ENCODE measurements at regions not wholly inside any gene's neighbourhood (a gene's known extent, or its start where the extent isn't known, plus 50 kb on each side); places are given as distances from the start of the nearest gene placed in this dataset.
"Not testable (repeated sequence)": the region's sequence is repeated elsewhere in the genome, so short reads cannot be mapped to it uniquely, and the experiment has no call there.

DNA sequence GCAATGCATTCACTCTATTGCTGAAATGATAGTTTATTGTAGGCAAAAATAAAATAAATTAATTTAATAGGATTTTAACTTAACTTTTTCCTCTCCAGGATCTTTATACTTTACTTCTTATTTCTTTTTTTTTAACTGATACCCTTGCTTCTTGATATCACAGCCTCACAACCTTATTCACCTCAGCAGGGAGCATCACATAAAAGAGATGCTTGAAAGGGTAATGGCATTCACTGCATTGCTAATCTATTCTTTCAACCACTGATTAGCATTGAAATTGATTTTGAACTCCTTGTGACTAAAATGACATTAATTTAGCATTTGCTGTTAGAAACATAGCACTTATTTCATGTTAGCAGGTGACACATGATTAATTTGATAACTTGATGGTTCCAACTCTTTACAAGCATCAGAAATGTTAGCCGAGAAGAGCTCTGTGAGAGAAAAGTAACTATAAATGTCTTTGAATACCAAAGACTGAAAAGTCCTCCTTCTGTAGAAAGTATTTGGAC is 689.5 kb upstream of the MGAT4C start:
- no peak for DNase-seq (ENCODE audit: low spot score)

GRCh38 chr12:86944197-86944819 is 688.1 kb upstream of the MGAT4C start:
- DNase-seq (ENCODE audit: low spot score), result not testable (repeated sequence)

DNA sequence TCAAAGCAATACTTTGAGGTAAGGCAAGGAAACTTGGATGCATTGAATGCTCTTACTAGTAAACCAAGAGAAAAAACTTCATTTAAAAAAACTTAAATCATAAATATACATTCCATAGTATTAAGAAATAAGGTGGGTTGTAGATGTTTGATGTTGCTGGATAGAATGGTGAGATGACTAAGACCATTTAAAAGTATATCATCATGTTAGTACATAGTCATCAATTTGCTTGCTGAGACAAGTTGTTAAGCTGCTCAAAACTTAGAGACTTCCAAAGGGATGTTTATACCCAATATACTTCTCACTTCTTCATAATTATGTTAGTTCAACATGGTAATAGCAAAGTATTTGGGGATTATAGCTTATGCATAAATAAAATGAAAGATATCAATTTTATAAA is 675.5 kb upstream of the MGAT4C start:
- DNase-seq (ENCODE audit: low spot score), result no peak

DNA sequence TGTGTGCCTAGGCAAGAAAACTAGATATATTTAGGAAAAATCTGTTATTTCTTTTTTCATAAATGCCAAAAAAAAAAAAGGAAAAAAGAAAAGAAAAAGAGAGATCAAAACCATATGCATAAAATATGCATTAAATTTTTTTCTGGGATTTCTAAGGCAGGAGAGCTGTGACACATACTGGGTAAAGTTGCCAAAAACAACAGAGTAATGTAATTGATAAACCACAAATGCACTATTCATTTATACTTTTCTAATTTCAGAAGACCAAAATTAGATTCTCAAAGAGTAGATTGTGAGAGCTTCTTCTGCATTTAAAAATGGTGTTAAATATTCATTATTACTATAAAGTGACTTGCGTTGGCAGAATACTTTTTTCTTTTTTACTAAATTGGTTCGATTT is 673.8 kb upstream of the MGAT4C start:
- DNase-seq (ENCODE audit: low spot score), result no peak

DNA sequence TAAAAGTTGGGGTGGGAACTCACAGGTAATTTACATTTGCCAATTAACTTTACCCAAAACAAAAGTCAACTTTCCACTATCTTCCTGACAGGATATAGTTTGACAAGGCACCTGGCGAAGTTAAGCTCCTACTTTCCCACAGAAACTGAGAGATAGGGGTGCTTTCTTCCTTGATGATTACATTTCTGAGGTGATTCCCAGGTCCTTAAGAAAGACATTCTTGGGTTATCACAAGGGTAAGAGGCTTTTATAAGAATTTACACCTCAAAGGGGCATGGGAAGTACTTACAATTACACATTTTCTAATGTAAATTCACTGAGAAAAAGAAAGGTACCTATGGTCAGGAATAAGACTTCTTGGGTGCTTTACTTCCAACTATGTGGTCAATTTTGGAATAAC is 660.9 kb upstream of the MGAT4C start:
- DNase-seq (ENCODE audit: low spot score), result no peak

DNA sequence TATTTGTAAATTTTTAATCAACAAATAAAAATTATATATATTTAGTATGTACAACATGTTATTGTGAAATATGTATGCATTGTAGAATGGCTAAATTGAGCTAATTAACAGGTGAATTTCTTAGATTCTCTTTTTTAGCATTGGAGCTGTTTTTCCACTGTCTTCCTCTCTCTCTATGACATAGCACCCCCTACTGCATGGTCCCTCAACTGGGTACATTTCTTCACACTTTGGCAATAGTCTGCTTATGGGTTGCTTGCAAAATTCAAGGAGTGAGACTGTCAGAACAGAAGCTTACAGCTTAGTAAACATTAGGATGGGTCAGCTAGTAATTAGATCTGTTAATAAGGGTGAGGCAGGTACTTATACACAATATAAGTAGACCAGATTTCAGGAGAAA is 658.5 kb upstream of the MGAT4C start:
- DNase-seq (ENCODE audit: low spot score), result no peak

GRCh38 chr12:86911973-86912372 is 655.8 kb upstream of the MGAT4C start:
- no peak for DNase-seq (ENCODE audit: low spot score)

DNA sequence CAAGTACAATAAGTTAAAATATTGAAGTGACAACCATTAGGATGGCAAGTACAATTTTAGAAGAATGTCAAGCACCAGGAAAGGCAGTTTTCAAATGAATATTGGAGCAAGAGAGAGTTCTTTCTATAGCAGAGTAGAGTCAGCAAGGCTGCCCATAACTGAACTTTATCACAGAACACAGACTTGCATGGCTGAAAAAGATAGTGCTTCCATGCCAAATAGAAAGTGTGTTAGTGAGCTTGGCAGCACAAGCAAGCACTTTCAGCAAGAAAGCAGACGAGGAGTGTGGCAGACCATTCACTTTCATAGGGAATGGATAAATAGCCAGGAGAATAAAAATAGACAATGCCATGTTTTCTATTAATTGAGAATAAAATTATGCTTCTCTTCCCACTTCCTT is 647.0 kb upstream of the MGAT4C start:
- DNase-seq (ENCODE audit: low spot score), result no peak

DNA sequence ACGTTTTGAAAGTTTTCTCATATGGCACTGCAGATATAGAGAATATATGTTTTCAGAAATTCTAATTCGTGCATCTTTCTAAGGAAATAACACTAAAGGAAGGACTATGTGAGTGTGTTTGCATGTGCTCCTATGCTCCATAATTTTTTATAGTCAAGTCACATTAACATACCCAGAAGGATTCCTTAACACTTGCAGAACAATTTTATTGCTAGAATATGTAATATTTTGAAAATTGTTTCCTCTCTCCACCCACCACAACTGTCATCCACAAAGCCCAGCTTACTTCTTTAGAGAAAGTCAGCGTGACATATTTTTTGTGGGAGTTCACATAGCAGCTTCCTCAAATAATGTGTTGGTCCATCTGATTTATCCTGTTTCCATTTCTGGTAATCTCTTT is 604.6 kb upstream of the MGAT4C start:
- DNase-seq (ENCODE audit: low spot score), result no peak

DNA sequence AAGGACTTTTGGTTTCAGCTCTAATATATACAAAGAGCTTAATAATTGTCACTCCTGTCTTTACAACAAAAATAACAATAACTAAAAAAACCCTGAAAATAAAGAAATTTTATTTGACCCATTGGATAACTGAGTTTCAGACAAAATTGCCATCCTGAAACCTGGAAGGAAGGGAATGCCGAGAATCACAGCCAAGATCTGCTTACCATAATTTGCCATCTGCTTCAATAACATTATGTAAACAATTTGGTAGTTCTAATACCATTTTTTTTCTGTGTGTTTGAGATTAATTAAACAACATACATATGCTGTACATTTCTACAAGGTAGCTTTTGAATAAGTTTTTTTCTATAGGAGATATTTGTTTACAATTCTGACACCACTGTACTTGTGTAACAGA is 596.3 kb upstream of the MGAT4C start:
- DNase-seq (ENCODE audit: low spot score), result no peak

- no peak for DNase-seq (ENCODE audit: low spot score)
These were observed 582.5 kb upstream of the MGAT4C start for GRCh38 chr12:86838711-86839110.

GRCh38 chr12:86838260-86838659 is 582.1 kb upstream of the MGAT4C start:
- DNase-seq (ENCODE audit: low spot score), result no peak

DNA sequence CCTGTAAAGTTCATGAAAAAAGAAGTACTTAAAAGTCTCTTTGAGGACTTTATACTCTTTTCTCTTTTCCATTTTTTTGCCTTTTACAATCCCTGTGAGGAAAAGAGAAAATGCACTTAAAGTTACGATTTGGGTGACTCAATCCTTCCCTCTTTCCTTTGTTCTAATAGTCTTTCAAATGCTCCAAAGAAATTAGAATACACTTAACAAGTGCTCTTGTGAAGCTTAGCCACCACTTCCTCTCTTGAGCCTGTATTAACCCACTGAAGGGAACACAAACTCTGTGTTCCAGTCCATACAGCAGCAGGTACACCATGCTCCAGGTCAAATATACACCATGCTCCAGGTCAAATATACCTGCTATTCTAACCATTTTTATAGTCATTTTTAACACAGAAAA is 581.1 kb upstream of the MGAT4C start:
- no peak for DNase-seq (ENCODE audit: low spot score)

DNA sequence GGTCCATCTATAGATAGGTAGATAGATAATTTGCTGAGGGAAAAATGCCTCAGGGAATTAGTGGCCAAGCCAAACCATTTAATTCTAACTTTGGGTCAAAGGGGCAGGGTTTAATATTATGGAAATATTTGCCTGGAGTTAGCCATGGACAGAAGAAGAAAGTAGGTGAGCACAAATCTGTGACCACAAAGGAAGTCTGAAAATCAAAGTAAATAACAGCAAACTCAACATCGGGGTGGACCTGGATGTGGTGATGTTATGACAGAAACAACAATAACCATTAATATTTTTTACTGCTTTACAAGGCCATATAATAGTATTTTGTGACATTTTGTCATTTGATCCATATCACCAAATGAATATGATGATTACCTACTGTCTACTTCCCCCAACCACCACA is 578.0 kb upstream of the MGAT4C start:
- no peak for DNase-seq (ENCODE audit: low spot score)

DNA sequence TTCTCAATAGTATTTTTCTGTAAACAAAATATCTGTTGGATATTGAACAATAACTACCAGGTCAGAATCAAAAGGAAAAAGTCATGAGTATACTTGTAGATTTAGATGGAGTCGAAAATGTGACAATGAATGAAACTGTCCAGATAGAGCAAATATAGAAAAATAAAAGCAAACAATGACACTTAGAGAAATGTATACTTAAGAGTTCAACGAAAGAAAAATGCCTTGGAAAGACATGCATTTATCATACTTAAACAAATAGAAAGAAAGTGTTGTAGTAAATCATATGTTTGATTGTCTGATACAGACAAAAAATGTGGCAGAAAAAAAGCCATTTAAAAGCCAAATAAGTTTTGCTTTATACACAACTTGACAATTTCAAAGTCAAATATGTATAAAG is 571.2 kb upstream of the MGAT4C start:
- DNase-seq (ENCODE audit: low spot score), result no peak

DNA sequence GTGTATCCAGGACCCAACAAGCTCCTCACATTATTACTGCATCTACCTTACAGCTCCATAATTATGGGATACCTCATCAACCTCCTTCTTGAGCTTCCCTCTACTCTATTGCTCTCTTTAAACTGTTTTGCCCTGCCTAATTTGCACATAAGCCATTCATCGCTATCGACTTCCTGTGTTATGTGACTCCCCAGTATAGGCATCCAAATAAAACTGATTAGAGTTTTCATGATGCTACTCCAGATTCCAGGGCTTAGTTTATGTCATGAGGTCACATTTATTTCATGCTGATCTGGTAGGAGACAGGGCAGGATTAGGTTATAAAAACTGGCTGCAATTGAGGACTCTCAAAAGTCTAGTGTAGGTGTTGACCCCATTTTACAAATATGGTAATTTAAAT is 569.9 kb upstream of the MGAT4C start:
- no peak for DNase-seq (ENCODE audit: low spot score)

DNA sequence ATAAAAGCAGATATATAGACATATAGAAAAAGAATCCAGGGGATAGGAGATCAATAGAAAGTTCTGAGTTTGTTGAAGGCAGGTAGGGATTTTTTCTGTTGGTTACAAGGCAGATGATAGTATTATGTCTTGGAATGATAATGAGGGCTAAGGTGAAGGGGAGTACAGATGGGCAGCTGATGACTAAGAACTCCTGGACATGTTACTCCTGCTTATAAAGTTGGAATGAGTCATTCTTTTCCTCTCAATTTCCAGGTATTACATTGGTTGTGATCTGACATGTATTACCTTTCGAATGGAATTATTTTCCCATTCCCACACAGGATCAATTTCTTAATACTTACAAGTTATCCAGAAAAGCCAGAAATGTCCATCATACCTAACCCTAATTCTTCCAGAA is 545.2 kb upstream of the MGAT4C start:
- DNase-seq (ENCODE audit: low spot score), result no peak

GRCh38 chr12:86799616-86800015 is 543.4 kb upstream of the MGAT4C start:
- no peak for DNase-seq (ENCODE audit: low spot score)

- no peak for DNase-seq (ENCODE audit: low spot score)
These were observed 540.4 kb upstream of the MGAT4C start for GRCh38 chr12:86796550-86796949.

- DNase-seq (ENCODE audit: low spot score), result no peak
These were observed 532.5 kb upstream of the MGAT4C start for GRCh38 chr12:86788661-86789060.

DNA sequence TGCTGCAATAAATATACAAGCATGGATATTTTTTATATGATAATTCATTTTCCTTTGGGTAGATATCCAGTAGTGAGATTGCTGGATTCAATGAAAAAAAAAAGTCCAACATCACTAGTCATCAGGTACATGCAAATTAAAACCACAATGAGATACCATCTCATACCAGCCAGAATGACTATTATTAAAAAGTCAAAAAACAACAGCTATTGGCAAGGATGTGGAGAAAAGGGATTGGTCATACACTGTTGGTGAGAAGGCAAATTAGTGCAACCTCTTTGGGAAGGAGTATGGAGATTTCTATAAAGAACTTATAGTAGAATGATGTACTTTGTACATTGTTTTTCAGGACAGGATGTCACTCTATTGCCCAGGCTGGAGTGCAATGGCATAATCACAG is 531.2 kb upstream of the MGAT4C start:
- no peak for DNase-seq (ENCODE audit: low spot score)

- no peak for DNase-seq (ENCODE audit: low spot score)
These were observed 521.1 kb upstream of the MGAT4C start for GRCh38 chr12:86777325-86777724.

DNA sequence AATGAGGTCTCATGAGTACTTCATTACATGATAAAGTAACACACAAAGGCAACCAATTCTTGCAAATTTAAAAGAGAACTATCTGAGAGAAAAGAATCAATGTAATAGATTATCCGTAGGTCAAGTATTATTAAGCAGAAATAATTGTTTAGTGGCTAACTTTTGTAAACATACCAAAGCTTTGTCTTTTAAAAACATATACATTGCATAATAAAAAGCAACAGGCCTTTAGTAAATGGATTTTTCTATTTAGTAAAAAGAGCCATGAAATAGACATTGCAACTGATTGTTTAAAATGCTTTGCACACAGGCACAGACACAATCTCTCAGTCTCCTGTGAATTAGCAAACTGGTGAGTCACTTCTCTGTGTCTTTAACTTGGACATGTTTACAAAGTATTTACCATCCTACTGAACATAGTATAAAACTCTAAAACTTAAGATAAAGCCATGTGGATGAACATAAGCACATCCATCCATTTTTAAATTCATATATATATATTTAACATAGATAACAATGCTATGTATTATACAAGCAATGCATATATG is 518.7 kb upstream of the MGAT4C start:
- DNase-seq (ENCODE audit: low spot score), result no peak

DNA sequence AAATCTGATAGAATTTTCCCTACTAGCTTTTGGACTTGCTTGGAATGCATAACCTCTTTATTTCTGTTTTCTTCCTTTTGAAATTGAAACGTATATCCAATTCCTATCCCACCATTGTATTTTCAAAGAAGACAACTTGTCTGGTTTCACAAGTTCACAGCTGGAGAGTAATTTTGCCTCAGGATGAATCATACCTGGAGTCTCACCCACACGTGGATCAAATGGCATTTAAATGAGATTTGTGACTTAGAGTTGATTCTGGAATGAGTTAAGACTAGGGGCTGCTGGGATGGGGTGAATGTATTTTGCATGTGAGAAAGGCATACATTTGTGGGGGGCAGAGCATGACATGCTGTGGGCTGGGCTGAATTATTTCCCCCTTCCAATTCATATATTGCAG is 516.5 kb upstream of the MGAT4C start:
- DNase-seq (ENCODE audit: low spot score), result no peak

All from CD4-positive, alpha-beta T cell treated with Interleukin-15 for 4 hours (primary cell).